Neuronal stem cell (in vitro differentiated cells): ENCODE measurements at regions not wholly inside any gene's neighbourhood (a gene's known extent, or its start where the extent isn't known, plus 50 kb on each side); places are given as distances from the start of the nearest gene placed in this dataset.

Experiments used
- DNase-seq: peaks from one replicate; pipeline ENCODE4 v3.0.0-alpha.2; 2013; ENCODE audit warnings: low spot score
- H2AFZ ChIP-seq: one replicate; pipeline ENCODE4 v1.6.1; 2013; ENCODE audit warnings: mild to moderate bottlenecking, low read length, inconsistent platforms
- H2AK5ac ChIP-seq: 2 replicates; pipeline ENCODE4 v1.6.1; 2013; ENCODE audit warnings: low read depth, mild to moderate bottlenecking, inconsistent platforms, low read length, moderate library complexity, mixed read lengths
- H2BK120ac ChIP-seq: 2 replicates; pipeline ENCODE4 v1.6.1; 2013; ENCODE audit warnings: low read depth, mild to moderate bottlenecking, inconsistent platforms, low read length, moderate library complexity, mixed read lengths
- H2BK12ac ChIP-seq: one replicate; pipeline ENCODE4 v1.6.1; 2013; ENCODE audit warnings: low read length, inconsistent platforms
- H2BK15ac ChIP-seq: 2 replicates; pipeline ENCODE4 v1.6.1; 2013; ENCODE audit warnings: mild to moderate bottlenecking, low read length, inconsistent platforms, mixed read lengths
- H2BK5ac ChIP-seq: one replicate; pipeline ENCODE4 v1.6.1; 2013; ENCODE audit warnings: inconsistent platforms, mild to moderate bottlenecking, low read length, moderate library complexity
- H3K14ac ChIP-seq: one replicate; pipeline ENCODE4 v1.6.1; 2013; ENCODE audit warnings: low read length, inconsistent platforms
- H3K18ac ChIP-seq: 2 replicates; pipeline ENCODE4 v1.6.1; 2013; ENCODE audit warnings: low read length, inconsistent platforms
- H3K23ac ChIP-seq: 2 replicates; pipeline ENCODE4 v1.6.1; 2013; ENCODE audit warnings: low read depth, mild to moderate bottlenecking, mixed read lengths, low read length, inconsistent platforms; ENCODE audit not compliant: poor library complexity
- H3K27ac ChIP-seq: replicated peaks from 3 replicates; pipeline ENCODE4 v1.5.1; 2013; ENCODE audit warnings: low read length, inconsistent platforms
- H3K27me3 ChIP-seq, 3 experiments: 2 replicates each; pipeline ENCODE4 v1.6.1; 2013; ENCODE audit warnings: low read length in 3 of 3, mild to moderate bottlenecking in 2 of 3, inconsistent platforms in 1 of 3, low read depth in 1 of 3, mixed read lengths in 1 of 3, moderate library complexity in 1 of 3; ENCODE audit not compliant: control insufficient read depth in 3 of 3, insufficient read depth in 3 of 3
- H3K36me3 ChIP-seq, 2 donors: replicated peaks in 1 of 2; 2 replicates each; pipeline ENCODE4 v1.6.1; 2013; ENCODE audit warnings: low read length in 2 of 2; ENCODE audit not compliant: control insufficient read depth in 2 of 2, insufficient read depth in 2 of 2
- H3K4ac ChIP-seq: 2 replicates; pipeline ENCODE4 v1.6.1; 2013; ENCODE audit warnings: inconsistent platforms, mild to moderate bottlenecking, low read length, moderate library complexity
- H3K4me1 ChIP-seq, 2 donors: 1 replicate in 1 of 2; 2 replicates in 1 of 2; pipeline ENCODE4 v1.6.1; 2013; ENCODE audit warnings: low read length in 2 of 2, low read depth in 1 of 2; ENCODE audit not compliant: control insufficient read depth in 2 of 2, insufficient read depth in 1 of 2
- H3K4me2 ChIP-seq: one replicate; pipeline ENCODE4 v1.6.1; 2013; ENCODE audit warnings: mild to moderate bottlenecking, low read length, inconsistent platforms; ENCODE audit not compliant: insufficient read depth, poor library complexity, severe bottlenecking
- H3K4me3 ChIP-seq, 2 donors: 2 replicates each; pipeline ENCODE4 v1.5.1; 2013; ENCODE audit warnings: low read length in 2 of 2, mild to moderate bottlenecking in 2 of 2, inconsistent platforms in 1 of 2, moderate library complexity in 1 of 2
- H3K79me1 ChIP-seq: one replicate; pipeline ENCODE4 v1.6.1; 2013; ENCODE audit warnings: low read depth, mild to moderate bottlenecking, inconsistent platforms, low read length, moderate library complexity
- H3K9ac ChIP-seq: one replicate; pipeline ENCODE4 v1.6.1; 2013; ENCODE audit warnings: mild to moderate bottlenecking, low read depth, low read length, inconsistent platforms; ENCODE audit not compliant: poor library complexity
- H3K9me3 ChIP-seq, 2 donors: replicated peaks in 1 of 2; 2 replicates each; pipeline versions ENCODE3 to v1.6.1; 2013; ENCODE audit warnings: low read length in 2 of 2, mild to moderate bottlenecking in 2 of 2, inconsistent platforms in 1 of 2, low read depth in 1 of 2, mixed read lengths in 1 of 2, moderate library complexity in 1 of 2; ENCODE audit not compliant: control insufficient read depth in 2 of 2, insufficient read depth in 1 of 2
- H4K8ac ChIP-seq: one replicate; pipeline ENCODE4 v1.6.1; 2013; ENCODE audit warnings: low read depth, mild to moderate bottlenecking, inconsistent platforms, low read length, moderate library complexity
- H4K91ac ChIP-seq: one replicate; pipeline ENCODE4 v1.6.1; 2013; ENCODE audit warnings: low read length, low read depth, mild to moderate bottlenecking, inconsistent platforms; ENCODE audit not compliant: poor library complexity
- WGBS, 2 donors: extraction: QIAGEN DNeasy Blood & Tissue Kit; methylation state at CpG; one replicate each; pipeline ENCODE4 v1.1.7; 2013; ENCODE audit warnings: missing lambda C conversion rate in 2 of 2, mixed read lengths in 1 of 2; ENCODE audit not compliant: insufficient read length in 2 of 2, insufficient replicate concordance in 1 of 2; ENCODE audit errors: extremely low coverage in 2 of 2; 5-methylcytosine and 5-hydroxymethylcytosine counted together

DNA sequence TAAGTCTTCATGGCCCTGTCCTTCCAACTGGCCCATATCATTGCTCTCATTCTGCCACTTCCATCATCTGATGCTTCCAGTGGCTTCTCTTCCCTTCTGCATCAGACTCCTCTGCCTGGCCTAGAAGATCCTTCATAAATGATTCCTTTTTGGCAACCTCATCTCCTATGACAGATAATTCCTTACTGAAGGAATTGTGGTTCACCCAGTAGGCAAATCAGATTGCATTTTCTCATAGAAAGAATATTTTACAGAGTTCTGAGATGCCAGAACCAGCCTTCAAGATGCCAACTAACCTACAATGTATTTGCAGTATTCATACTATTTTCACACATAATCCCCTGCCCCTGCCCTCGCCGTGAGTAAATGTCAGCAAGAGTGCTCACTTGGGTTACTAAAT, 423.0 kb upstream of the TGFBR2 start:
- Histone ChIP-seq H3K9me3 (no peaks in the 10 kb centered on the region), H4K8ac (no peak overlapping the region), H2AK5ac (no peak overlapping the region), H3K23ac (no peak overlapping the region), H2AFZ (no peak overlapping the region), H3K79me1 (no peaks in the 10 kb centered on the region), H3K14ac (no peak overlapping the region), H3K36me3 (no peaks in the 10 kb centered on the region), H2BK15ac (no peak overlapping the region), H3K4me1 (peaks cover 2 to 3% of the 10 kb centered on the region in 2 donors), H3K27me3 (no peaks in the 10 kb centered on the region), H3K4me3 (no peak overlapping the region), H3K27ac (no peak overlapping the region), H3K4me2 (no peak overlapping the region), H3K4ac (no peak overlapping the region), H2BK120ac (no peak overlapping the region), H3K9ac (no peak overlapping the region), H2BK5ac (no peak overlapping the region), H3K18ac (no peak overlapping the region), H2BK12ac (no peak overlapping the region), H4K91ac (no peak overlapping the region)
- no peak for DNase-seq
- whole genome bisulfite sequencing, 2 donors: no CpG with 5 or more reads among the region's 2 CpGs

DNA sequence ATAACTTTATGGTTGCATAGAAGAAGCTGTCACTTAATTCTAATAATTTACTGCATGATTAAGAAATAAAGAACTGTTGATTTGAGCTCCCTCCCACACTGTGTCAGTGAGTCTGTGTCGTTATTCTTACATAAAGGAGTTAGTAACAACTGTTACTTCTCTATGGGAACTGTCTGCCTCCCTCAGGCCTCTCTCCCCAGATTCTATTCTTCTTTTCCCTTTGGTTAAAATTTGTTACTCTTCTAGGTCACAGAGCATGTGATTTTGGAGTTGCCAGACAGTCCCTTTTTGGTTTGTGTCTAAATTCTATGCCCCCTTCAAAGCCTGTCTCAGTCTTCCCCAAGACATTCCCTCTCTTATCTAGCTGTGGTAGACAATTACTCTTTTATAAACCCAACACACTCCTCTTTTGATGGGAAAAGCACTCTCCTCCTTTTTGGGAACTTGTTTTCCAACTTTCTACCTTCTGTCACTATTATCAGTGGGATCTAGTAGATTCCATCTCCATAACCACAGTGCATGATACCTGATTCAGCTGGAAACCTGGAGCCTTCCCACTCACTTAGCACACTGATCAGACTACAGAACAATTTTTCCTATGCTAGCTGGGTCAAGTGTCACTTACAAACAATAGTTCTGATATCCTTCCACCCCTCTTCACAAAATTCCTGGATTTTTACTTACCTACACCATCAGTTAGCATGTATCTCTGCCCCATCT, 422.1 kb upstream of the TGFBR2 start:
- no peak overlapping the region for H4K91ac ChIP-seq
- H3K27ac ChIP-seq: no peak overlapping the region

DNA sequence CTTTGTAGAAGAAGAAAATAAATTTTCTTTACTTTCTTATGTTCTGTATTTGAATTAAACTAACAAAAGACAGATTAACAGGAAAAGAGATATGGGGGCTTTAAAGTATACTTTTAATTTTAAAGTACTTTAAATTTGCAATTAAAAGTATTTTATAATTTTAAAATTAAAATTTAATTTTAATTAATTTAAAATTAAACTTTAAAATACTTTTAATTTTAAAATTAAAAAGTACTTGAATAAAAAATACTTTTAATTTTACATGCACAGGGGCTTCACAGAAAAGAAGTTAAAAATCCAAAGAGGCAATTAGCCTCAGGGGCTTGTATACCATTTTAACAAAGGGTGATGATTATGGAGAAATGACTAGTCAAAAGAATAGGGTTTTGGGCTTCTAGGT, 420.5 kb upstream of the TGFBR2 start:
- H2BK12ac ChIP-seq: no peak overlapping the region
- H3K79me1 ChIP-seq: no peaks in the 10 kb centered on the region
- no peak overlapping the region for H3K18ac ChIP-seq
- H3K4me3 ChIP-seq: no peak overlapping the region
- DNase-seq: no peak
- no peaks in the 10 kb centered on the region for H3K36me3 ChIP-seq
- H3K4me1 ChIP-seq: peaks cover 2 to 3% of the 10 kb centered on the region in 2 donors
- no peaks in the 10 kb centered on the region for H3K9me3 ChIP-seq
- H3K23ac ChIP-seq: no peak overlapping the region
- no peak overlapping the region for H3K9ac ChIP-seq
- H4K91ac ChIP-seq: no peak overlapping the region
- H3K27me3 ChIP-seq: no peaks in the 10 kb centered on the region
- H3K14ac ChIP-seq: no peak overlapping the region
- no peak overlapping the region for H4K8ac ChIP-seq
- no peak overlapping the region for H2BK5ac ChIP-seq
- no peak overlapping the region for H2BK120ac ChIP-seq
- no peak overlapping the region for H3K27ac ChIP-seq
- H2AFZ ChIP-seq: no peak overlapping the region
- H2BK15ac ChIP-seq: no peak overlapping the region
- H2AK5ac ChIP-seq: no peak overlapping the region
- H3K4me2 ChIP-seq: no peak overlapping the region
- H3K4ac ChIP-seq: no peak overlapping the region

More for the DNA sequence above, 422.1 kb upstream of the TGFBR2 start:
- Histone ChIP-seq H3K4me3 (no peak overlapping the region), H4K8ac (no peak overlapping the region), H2BK15ac (no peak overlapping the region), H3K4me1 (peaks cover 2 to 3% of the 10 kb centered on the region in 2 donors), H3K79me1 (no peaks in the 10 kb centered on the region), H3K4me2 (no peak overlapping the region), H2AK5ac (no peak overlapping the region), H3K9me3 (no peaks in the 10 kb centered on the region), H3K23ac (no peak overlapping the region), H3K14ac (no peak overlapping the region), H2AFZ (no peak overlapping the region), H3K27me3 (no peaks in the 10 kb centered on the region), H2BK120ac (no peak overlapping the region), H2BK12ac (no peak overlapping the region), H3K9ac (no peak overlapping the region), H3K18ac (no peak overlapping the region), H3K36me3 (no peaks in the 10 kb centered on the region), H2BK5ac (no peak overlapping the region), H3K4ac (no peak overlapping the region)
- no peak for DNase-seq
- no CpG with 5 or more reads among the region's 1 CpG for WGBS, 2 donors

DNA sequence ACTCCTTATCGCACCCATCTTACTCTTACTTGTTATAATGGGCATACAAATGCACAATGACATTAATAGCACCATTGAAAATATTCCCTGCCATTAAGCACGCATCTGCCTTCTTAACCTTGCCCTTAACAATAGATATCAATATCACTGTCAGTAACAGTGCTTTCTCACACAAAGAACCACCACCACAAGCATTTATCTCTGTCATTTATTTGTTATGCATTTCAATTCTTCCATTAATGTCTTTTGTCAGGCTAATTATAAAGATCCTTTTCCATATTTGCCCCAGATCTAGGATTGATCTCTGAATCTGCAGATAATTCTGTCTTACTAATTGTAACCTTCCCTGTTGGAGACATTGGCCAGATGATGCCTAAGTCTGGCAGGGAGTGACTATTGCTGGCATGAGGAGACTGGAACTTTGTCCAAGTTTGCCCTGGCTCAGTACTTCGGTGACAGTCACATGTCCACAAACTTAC, 419.6 kb upstream of the TGFBR2 start:
- Histone ChIP-seq H2BK5ac (no peak overlapping the region), H3K9ac (no peak overlapping the region), H3K79me1 (no peaks in the 10 kb centered on the region), H3K27ac (no peak overlapping the region), H3K27me3 (no peaks in the 10 kb centered on the region), H2BK120ac (no peak overlapping the region), H3K23ac (no peak overlapping the region), H3K14ac (no peak overlapping the region), H4K91ac (no peak overlapping the region), H2BK15ac (no peak overlapping the region), H3K36me3 (no peaks in the 10 kb centered on the region), H2AK5ac (no peak overlapping the region), H2BK12ac (no peak overlapping the region), H3K4me2 (no peak overlapping the region), H3K9me3 (no peaks in the 10 kb centered on the region), H3K4me3 (no peak overlapping the region), H3K18ac (no peak overlapping the region), H4K8ac (no peak overlapping the region), H3K4ac (no peak overlapping the region), H3K4me1 (peaks cover 2 to 3% of the 10 kb centered on the region in 2 donors), H2AFZ (no peak overlapping the region)
- DNase-seq: no peak
- WGBS, 2 donors: no CpG with 5 or more reads among the region's 3 CpGs
